OCI-LY7 (cell line): ENCODE measurements at regions not wholly inside any gene's neighbourhood (a gene's known extent, or its start where the extent isn't known, plus 50 kb on each side); places are given as distances from the start of the nearest gene placed in this dataset.

Source experiments
- BruUV-seq: library from RNA; stranded (reverse); fragments of 400-500 nt; replicated peaks from 2 replicates; lab custom pipeline; 2021; lab: Mats Ljungman, UMichigan
- CTCF ChIA-PET: fragments of 300-600 bp; sonication (Branson Sonifier 250); formaldehyde crosslinking; loops from one replicate; lab custom pipeline; 2022; ENCODE audit warnings: antibody characterized with exemption; ENCODE audit not compliant: unreplicated experiment; lab: Charles Lee
- POLR2A ChIA-PET: fragments of 300-600 bp; sonication (Branson Sonifier 250); formaldehyde crosslinking; loops from one replicate; lab custom pipeline; 2022; ENCODE audit warnings: antibody characterized with exemption; lab: Charles Lee
- DNase-seq: peaks from one replicate; pipeline ENCODE4 v3.0.0-alpha.2; 2015; ENCODE audit warnings: low spot score
- H2AFZ ChIP-seq: fragments of 200-600 bp; sonication (generic), shearing (Covaris generic); 2 replicates; pipeline ENCODE4 v1.6.1; 2014; ENCODE audit warnings: mild to moderate bottlenecking, antibody characterized with exemption, low read length, moderate library complexity
- H3K27ac ChIP-seq: fragments of 200-600 bp; sonication (generic); 2 replicates; pipeline ENCODE4 v1.5.1; 2014; ENCODE audit warnings: mixed run types, low read depth, mild to moderate bottlenecking, moderate library complexity, low read length, inconsistent platforms; ENCODE audit not compliant: poor library complexity, severe bottlenecking
- H3K36me3 ChIP-seq: fragments of 200-600 bp; sonication (generic); 2 replicates; pipeline ENCODE4 v1.6.1; 2014; ENCODE audit warnings: mild to moderate bottlenecking, antibody characterized with exemption, low read length, moderate library complexity, mixed read lengths; ENCODE audit not compliant: insufficient read depth
- H3K4me1 ChIP-seq: fragments of 200-600 bp; sonication (generic); 2 replicates; pipeline ENCODE4 v1.5.1; 2014; ENCODE audit warnings: mild to moderate bottlenecking, low read length; ENCODE audit not compliant: insufficient read depth, poor library complexity, severe bottlenecking
- H3K4me2 ChIP-seq: fragments of 200-600 bp; sonication (generic); 2 replicates; pipeline ENCODE4 v1.6.1; 2014; ENCODE audit warnings: mild to moderate bottlenecking, low read length
- H3K4me3 ChIP-seq: fragments of 200-600 bp; sonication (generic); 2 replicates; pipeline ENCODE4 v1.5.1; 2014; ENCODE audit warnings: mild to moderate bottlenecking, low read depth, low read length; ENCODE audit not compliant: poor library complexity, severe bottlenecking
- H3K79me2 ChIP-seq: fragments of 200-600 bp; sonication (generic); 2 replicates; pipeline ENCODE4 v1.6.1; 2016; ENCODE audit warnings: low read depth, mild to moderate bottlenecking, low read length, moderate library complexity, mixed read lengths; ENCODE audit not compliant: insufficient read depth
- H3K9me2 ChIP-seq: fragments of 200-600 bp; sonication (generic); 2 replicates; pipeline ENCODE4 v1.6.1; 2016; ENCODE audit warnings: mild to moderate bottlenecking, low read length, mixed read lengths; ENCODE audit not compliant: insufficient read depth
- H3K9me3 ChIP-seq: fragments of 200-600 bp; sonication (generic); 2 replicates; pipeline ENCODE4 v1.6.1; 2014; ENCODE audit warnings: mild to moderate bottlenecking, mixed run types, low read length, mixed read lengths
- H4K20me1 ChIP-seq: fragments of 200-600 bp; sonication (generic); 2 replicates; pipeline ENCODE4 v1.6.1; 2014; ENCODE audit warnings: mild to moderate bottlenecking, antibody characterized with exemption, low read length, moderate library complexity, mixed read lengths; ENCODE audit not compliant: insufficient read depth
- EZH2phosphoT487 ChIP-seq: fragments of 200-600 bp; sonication (generic); IDR thresholded peaks from 2 replicates; pipeline ENCODE4 v1.6.1; 2018; ENCODE audit warnings: low read depth, borderline replicate concordance, mild to moderate bottlenecking, mixed run types, antibody characterized with exemption, low read length, moderate library complexity, mixed read lengths
- intact Hi-C: fragments of 100-400 bp; cut with micrococcal nuclease; formaldehyde crosslinking; loops from one replicate; pipeline ENCODE4 v1.10.0; 2022; ENCODE audit not compliant: unreplicated experiment
- TF ChIP-seq, protein P1 (sequence below): fragments of 200-600 bp; sonication (generic); conservative IDR thresholded peaks from 2 replicates; pipeline ENCODE4 v1.5.1; 2014; ENCODE audit warnings: mild to moderate bottlenecking, antibody characterized with exemption, low read length, moderate library complexity, mixed read lengths

DNA sequence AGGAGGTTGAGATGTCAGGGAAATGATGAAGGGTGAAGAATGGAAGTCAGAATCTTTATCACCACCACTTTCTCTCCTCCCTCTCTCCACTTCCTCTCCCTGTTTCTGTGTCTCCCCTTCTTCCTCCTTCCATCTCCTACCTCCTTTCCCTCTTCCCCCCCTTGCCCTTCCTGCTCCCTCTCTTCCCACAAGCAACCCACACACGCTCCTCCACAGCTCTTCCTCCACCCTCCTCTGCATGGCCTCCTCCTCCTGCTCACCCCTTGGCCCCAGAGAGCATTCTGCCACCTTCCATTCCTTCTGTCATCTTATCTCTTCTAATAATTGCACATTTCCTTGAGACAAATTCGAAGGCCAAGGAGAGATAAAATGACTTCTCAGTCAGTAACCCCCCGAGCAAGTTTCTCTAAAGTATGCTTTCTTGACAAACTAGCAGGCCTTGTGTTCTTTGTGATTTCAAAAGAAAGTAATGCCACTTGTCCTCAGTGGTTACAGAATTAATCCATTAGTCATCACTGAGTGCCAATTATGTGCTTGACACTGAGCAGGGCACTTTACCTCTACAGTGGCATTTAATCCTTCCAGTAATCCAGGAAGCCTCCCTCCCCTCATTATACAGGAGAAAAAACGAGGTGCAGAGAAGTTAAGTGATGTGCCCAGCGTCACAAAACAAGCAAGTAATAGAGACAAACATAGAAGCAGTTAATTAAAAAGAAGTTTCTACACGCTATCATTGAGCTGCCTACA is 72.3 kb upstream of the CCL1 start:
- DNase-seq: no peak
- Histone ChIP-seq H3K4me1 (peaks cover 5% of the 10 kb centered on the region), H3K79me2 (no peaks in the 10 kb centered on the region), H2AFZ (no peak overlapping the region), H3K9me2 (no peaks in the 10 kb centered on the region), H3K36me3 (no peaks in the 10 kb centered on the region), H3K27ac (no peak overlapping the region), H3K9me3 (no peaks in the 10 kb centered on the region), H3K4me2 (no peak overlapping the region), H4K20me1 (no peaks in the 10 kb centered on the region), H3K4me3 (no peak overlapping the region)
- CTCF ChIA-PET: no interaction called here
- no peak for TF ChIP-seq EZH2phosphoT487
- TF ChIP-seq, protein P1, sequence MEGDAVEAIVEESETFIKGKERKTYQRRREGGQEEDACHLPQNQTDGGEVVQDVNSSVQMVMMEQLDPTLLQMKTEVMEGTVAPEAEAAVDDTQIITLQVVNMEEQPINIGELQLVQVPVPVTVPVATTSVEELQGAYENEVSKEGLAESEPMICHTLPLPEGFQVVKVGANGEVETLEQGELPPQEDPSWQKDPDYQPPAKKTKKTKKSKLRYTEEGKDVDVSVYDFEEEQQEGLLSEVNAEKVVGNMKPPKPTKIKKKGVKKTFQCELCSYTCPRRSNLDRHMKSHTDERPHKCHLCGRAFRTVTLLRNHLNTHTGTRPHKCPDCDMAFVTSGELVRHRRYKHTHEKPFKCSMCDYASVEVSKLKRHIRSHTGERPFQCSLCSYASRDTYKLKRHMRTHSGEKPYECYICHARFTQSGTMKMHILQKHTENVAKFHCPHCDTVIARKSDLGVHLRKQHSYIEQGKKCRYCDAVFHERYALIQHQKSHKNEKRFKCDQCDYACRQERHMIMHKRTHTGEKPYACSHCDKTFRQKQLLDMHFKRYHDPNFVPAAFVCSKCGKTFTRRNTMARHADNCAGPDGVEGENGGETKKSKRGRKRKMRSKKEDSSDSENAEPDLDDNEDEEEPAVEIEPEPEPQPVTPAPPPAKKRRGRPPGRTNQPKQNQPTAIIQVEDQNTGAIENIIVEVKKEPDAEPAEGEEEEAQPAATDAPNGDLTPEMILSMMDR: no peak
- POLR2A ChIA-PET: no interaction called here
- intact Hi-C loops: loop anchor here (10.0 kb wide), 1 partner anchor 109 kb away; no protein-coding TSS in a partner anchor
- BruUV-seq: no TSS peak

DNA sequence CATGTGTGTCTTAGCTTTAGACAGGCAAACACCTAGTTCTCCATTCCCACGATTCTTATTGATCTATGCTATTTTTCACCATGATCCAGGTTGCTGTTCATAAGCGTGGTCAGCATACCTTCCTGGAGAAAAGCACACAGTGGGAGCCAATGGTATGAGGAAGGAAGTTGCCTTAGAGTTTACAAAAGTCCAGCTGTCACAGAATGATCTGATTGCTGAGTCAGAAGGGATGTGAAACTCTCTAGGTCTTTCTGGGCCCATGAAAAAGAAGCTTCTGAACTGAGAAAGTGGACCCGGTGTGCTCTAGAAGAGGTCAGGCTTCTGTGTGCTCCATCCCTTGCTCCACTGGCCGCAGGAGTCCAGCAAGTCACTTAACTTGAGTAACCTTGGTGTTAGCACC is 71.0 kb upstream of the CCL1 start:
- no peak overlapping the region for H2AFZ ChIP-seq
- H3K4me3 ChIP-seq: no peak overlapping the region
- no peaks in the 10 kb centered on the region for H3K79me2 ChIP-seq
- H4K20me1 ChIP-seq: no peaks in the 10 kb centered on the region
- no peak overlapping the region for H3K27ac ChIP-seq
- no peaks in the 10 kb centered on the region for H3K36me3 ChIP-seq
- ChIA-PET POLR2A (no interaction called here), CTCF (no interaction called here)
- no peak for TF ChIP-seq EZH2phosphoT487
- TF ChIP-seq, protein P1: no peak
- H3K9me2 ChIP-seq: no peaks in the 10 kb centered on the region
- DNase-seq: peak; percentile 18
- H3K9me3 ChIP-seq: no peaks in the 10 kb centered on the region
- peaks cover 5% of the 10 kb centered on the region for H3K4me1 ChIP-seq
- H3K4me2 ChIP-seq: no peak overlapping the region
- intact Hi-C loops: loop anchor here (10.0 kb wide), 1 partner anchor 111 kb away; no protein-coding TSS in a partner anchor
- no TSS peak for BruUV-seq
